Trophoblast cell (in vitro differentiated cells and primary cell): ENCODE measurements at regions not wholly inside any gene's neighbourhood (a gene's known extent, or its start where the extent isn't known, plus 50 kb on each side); places are given as distances from the start of the nearest gene placed in this dataset.

Experiments used
- DNase-seq, 2 donors: peaks; one replicate each; pipeline ENCODE4 v3.0.0-alpha.2; 2016
- H2AFZ ChIP-seq: 2 replicates; pipeline ENCODE4 v1.6.1; 2013; ENCODE audit warnings: low read length, moderate library complexity, mild to moderate bottlenecking; ENCODE audit not compliant: insufficient read depth, poor library complexity
- H2AK5ac ChIP-seq: 2 replicates; pipeline ENCODE4 v1.6.1; 2013; ENCODE audit warnings: mild to moderate bottlenecking, low read length
- H2BK120ac ChIP-seq: 2 replicates; pipeline ENCODE4 v1.6.1; 2013; ENCODE audit warnings: low read length, mild to moderate bottlenecking, moderate library complexity; ENCODE audit not compliant: insufficient read depth, poor library complexity
- H2BK12ac ChIP-seq: 2 replicates; pipeline ENCODE4 v1.6.1; 2013; ENCODE audit warnings: mild to moderate bottlenecking, low read length, moderate library complexity
- H2BK5ac ChIP-seq: 2 replicates; pipeline ENCODE4 v1.6.1; 2013; ENCODE audit warnings: low read length, low read depth, moderate library complexity, mild to moderate bottlenecking; ENCODE audit not compliant: poor library complexity
- H3K14ac ChIP-seq: 2 replicates; pipeline ENCODE4 v1.6.1; 2013; ENCODE audit warnings: mild to moderate bottlenecking, low read length
- H3K18ac ChIP-seq: 2 replicates; pipeline ENCODE4 v1.6.1; 2013; ENCODE audit warnings: mild to moderate bottlenecking, low read length
- H3K23ac ChIP-seq: 2 replicates; pipeline ENCODE4 v1.6.1; 2013; ENCODE audit warnings: low read length
- H3K27ac ChIP-seq: 2 replicates; pipeline ENCODE4 v1.5.1; 2013; ENCODE audit warnings: low read depth, mild to moderate bottlenecking, inconsistent platforms, low read length, moderate library complexity
- H3K27me3 ChIP-seq: 2 replicates; pipeline ENCODE4 v1.6.1; 2013; ENCODE audit warnings: inconsistent platforms, mild to moderate bottlenecking, low read length, moderate library complexity; ENCODE audit not compliant: insufficient read depth
- H3K36me3 ChIP-seq, 2 experiments: 1 replicate in 1 of 2; 2 replicates in 1 of 2; pipeline ENCODE4 v1.6.1; 2013; ENCODE audit warnings: low read length in 2 of 2, mild to moderate bottlenecking in 2 of 2, moderate library complexity in 1 of 2; ENCODE audit not compliant: insufficient read depth in 2 of 2, control insufficient read depth in 1 of 2
- H3K4ac ChIP-seq: 2 replicates; pipeline ENCODE4 v1.6.1; 2013; ENCODE audit warnings: low read depth, mild to moderate bottlenecking, low read length, moderate library complexity
- H3K4me1 ChIP-seq, 2 experiments: 1 replicate in 1 of 2; 2 replicates in 1 of 2; pipeline ENCODE4 v1.6.1; 2013; ENCODE audit warnings: low read length in 2 of 2, mild to moderate bottlenecking in 2 of 2, moderate library complexity in 1 of 2; ENCODE audit not compliant: insufficient read depth in 2 of 2, control insufficient read depth in 1 of 2
- H3K4me2 ChIP-seq: 2 replicates; pipeline ENCODE4 v1.6.1; 2013; ENCODE audit warnings: inconsistent platforms, mild to moderate bottlenecking, low read length, moderate library complexity
- H3K4me3 ChIP-seq: 2 replicates; pipeline ENCODE4 v1.5.1; 2013; ENCODE audit warnings: mild to moderate bottlenecking, low read depth, low read length, inconsistent platforms
- H3K79me1 ChIP-seq: one replicate; pipeline ENCODE4 v1.6.1; 2013; ENCODE audit warnings: low read length
- H3K79me2 ChIP-seq: 2 replicates; pipeline ENCODE4 v1.6.1; 2013; ENCODE audit warnings: low read length, mild to moderate bottlenecking; ENCODE audit not compliant: control insufficient read depth, insufficient read depth, poor library complexity
- H3K9ac ChIP-seq: 2 replicates; pipeline ENCODE4 v1.6.1; 2013; ENCODE audit warnings: mild to moderate bottlenecking, low read length
- H3K9me3 ChIP-seq: 2 replicates; pipeline ENCODE4 v1.6.1; 2013; ENCODE audit warnings: low read depth, mild to moderate bottlenecking, control low read depth, inconsistent platforms, low read length; ENCODE audit not compliant: insufficient read depth
- H4K12ac ChIP-seq: 2 replicates; pipeline ENCODE4 v1.6.1; 2013; ENCODE audit warnings: low read depth, mild to moderate bottlenecking, low read length, moderate library complexity
- H4K8ac ChIP-seq: 2 replicates; pipeline ENCODE4 v1.6.1; 2013; ENCODE audit warnings: low read depth, mild to moderate bottlenecking, low read length, moderate library complexity
- H4K91ac ChIP-seq: one replicate; pipeline ENCODE4 v1.6.1; 2013; ENCODE audit warnings: low read depth, mild to moderate bottlenecking, low read length, moderate library complexity
- WGBS: extraction: QIAGEN DNeasy Blood & Tissue Kit; methylation state at CpG from one replicate; pipeline ENCODE4 v1.1.7; 2013; ENCODE audit warnings: missing lambda C conversion rate; ENCODE audit not compliant: insufficient read length, insufficient coverage; ENCODE audit errors: extremely low coverage; 5-methylcytosine and 5-hydroxymethylcytosine counted together

GRCh38 chr1:30103708-30104411, 619.5 kb downstream of the MATN1 start:
- no peak overlapping the region for H2AK5ac ChIP-seq
- no peak overlapping the region for H2BK120ac ChIP-seq
- no peak overlapping the region for H3K4me2 ChIP-seq
- no peak for DNase-seq
- no peak overlapping the region for H3K18ac ChIP-seq
- no peaks in the 10 kb centered on the region for H3K79me2 ChIP-seq
- H4K12ac ChIP-seq, result no peak overlapping the region
- no peak overlapping the region for H2BK5ac ChIP-seq
- H4K8ac ChIP-seq, result no peak overlapping the region
- H3K79me1 ChIP-seq, result no peaks in the 10 kb centered on the region
- H2BK12ac ChIP-seq, result no peak overlapping the region
- no peak overlapping the region for H3K14ac ChIP-seq
- H3K9me3 ChIP-seq, result peaks cover 2% of the 10 kb centered on the region
- no peaks in the 10 kb centered on the region for H3K36me3 ChIP-seq
- no peak overlapping the region for H3K4ac ChIP-seq
- no peak overlapping the region for H3K23ac ChIP-seq
- H2AFZ ChIP-seq, result no peak overlapping the region
- H3K27me3 ChIP-seq, result no peaks in the 10 kb centered on the region
- no peak overlapping the region for H3K9ac ChIP-seq
- no peak overlapping the region for H3K27ac ChIP-seq
- H3K4me1 ChIP-seq, result no peaks in the 10 kb centered on the region
- no CpG with 5 or more reads among the region's 14 CpGs for WGBS
- no peak overlapping the region for H4K91ac ChIP-seq
- no peak overlapping the region for H3K4me3 ChIP-seq

- Histone ChIP-seq H3K36me3 (no peaks in the 10 kb centered on the region), H3K9ac (no peak overlapping the region), H2BK12ac (no peak overlapping the region), H3K9me3 (peaks cover 2% of the 10 kb centered on the region), H4K12ac (no peak overlapping the region), H3K4me1 (no peaks in the 10 kb centered on the region), H4K8ac (no peak overlapping the region), H3K4me3 (no peak overlapping the region), H3K4me2 (no peak overlapping the region), H4K91ac (no peak overlapping the region), H2AFZ (no peak overlapping the region), H3K79me1 (no peaks in the 10 kb centered on the region), H2BK120ac (no peak overlapping the region), H3K4ac (no peak overlapping the region), H3K18ac (no peak overlapping the region), H3K27ac (no peak overlapping the region), H3K23ac (no peak overlapping the region), H3K14ac (no peak overlapping the region), H2AK5ac (no peak overlapping the region), H3K27me3 (no peaks in the 10 kb centered on the region), H2BK5ac (no peak overlapping the region), H3K79me2 (no peaks in the 10 kb centered on the region)
- DNase-seq, result no peak
- WGBS, result no CpG with 5 or more reads among the region's 7 CpGs
Observed at GRCh38 chr1:30102605-30103004, 620.8 kb downstream of the MATN1 start.

- no peaks in the 10 kb centered on the region for H3K36me3 ChIP-seq
- no peak overlapping the region for H3K4me3 ChIP-seq
- H3K4ac ChIP-seq, result no peak overlapping the region
- no CpG with 5 or more reads among the region's 9 CpGs for WGBS
- no peak overlapping the region for H4K12ac ChIP-seq
- no peak overlapping the region for H2AFZ ChIP-seq
- no peak overlapping the region for H4K91ac ChIP-seq
- H3K4me1 ChIP-seq, result no peaks in the 10 kb centered on the region
- H3K4me2 ChIP-seq, result no peak overlapping the region
- no peak overlapping the region for H2BK120ac ChIP-seq
- DNase-seq, result no peak
- H3K9ac ChIP-seq, result no peak overlapping the region
- H3K23ac ChIP-seq, result no peak overlapping the region
- H3K14ac ChIP-seq, result no peak overlapping the region
- no peak overlapping the region for H2BK5ac ChIP-seq
- no peaks in the 10 kb centered on the region for H3K79me1 ChIP-seq
- H3K27me3 ChIP-seq, result no peaks in the 10 kb centered on the region
- H3K79me2 ChIP-seq, result no peaks in the 10 kb centered on the region
- peaks cover 4% of the 10 kb centered on the region for H3K9me3 ChIP-seq
- no peak overlapping the region for H3K18ac ChIP-seq
- no peak overlapping the region for H4K8ac ChIP-seq
- no peak overlapping the region for H2BK12ac ChIP-seq
- no peak overlapping the region for H3K27ac ChIP-seq
- H2AK5ac ChIP-seq, result no peak overlapping the region
Observed at GRCh38 chr1:30101487-30102227, 621.7 kb downstream of the MATN1 start.

- H3K4me3 ChIP-seq, result no peak overlapping the region
- no peaks in the 10 kb centered on the region for H3K79me1 ChIP-seq
- no peak overlapping the region for H3K14ac ChIP-seq
- H3K4me1 ChIP-seq, result no peaks in the 10 kb centered on the region
- no peak overlapping the region for H4K91ac ChIP-seq
- WGBS, result no CpG with 5 or more reads among the region's 8 CpGs
- H3K9ac ChIP-seq, result no peak overlapping the region
- peaks cover 4% of the 10 kb centered on the region for H3K9me3 ChIP-seq
- no peaks in the 10 kb centered on the region for H3K79me2 ChIP-seq
- H3K36me3 ChIP-seq, result no peaks in the 10 kb centered on the region
- no peak overlapping the region for H3K23ac ChIP-seq
- no peak for DNase-seq
- no peak overlapping the region for H2BK120ac ChIP-seq
- H3K4ac ChIP-seq, result no peak overlapping the region
- H4K12ac ChIP-seq, result no peak overlapping the region
- no peak overlapping the region for H3K18ac ChIP-seq
- H3K27ac ChIP-seq, result no peak overlapping the region
- no peak overlapping the region for H2AK5ac ChIP-seq
- no peak overlapping the region for H2BK5ac ChIP-seq
- no peak overlapping the region for H2BK12ac ChIP-seq
- H3K27me3 ChIP-seq, result no peaks in the 10 kb centered on the region
- no peak overlapping the region for H2AFZ ChIP-seq
- no peak overlapping the region for H4K8ac ChIP-seq
- H3K4me2 ChIP-seq, result no peak overlapping the region
Observed at GRCh38 chr1:30101016-30101415, 622.4 kb downstream of the MATN1 start.
